Stomach (tissue), 8 donors: ENCODE measurements at regions not wholly inside any gene's neighbourhood (a gene's known extent, or its start where the extent isn't known, plus 50 kb on each side); places are given as distances from the start of the nearest gene placed in this dataset.

ENCODE experiments used
- DNase-seq, 2 donors: peaks; one replicate each; pipeline versions ENCODE4 v3.0.0 to v3.0.0-alpha.2; 2013 to 2019
- H3K27ac ChIP-seq, 5 donors: fragments of 200-600 bp in 4 of 5; sonication (generic) in 4 of 5; one replicate each; pipeline ENCODE4 v1.5.1; 2013 to 2019; ENCODE audit warnings: mild to moderate bottlenecking in 1 of 5, moderate library complexity in 1 of 5
- H3K27me3 ChIP-seq, 3 donors: fragments of 200-600 bp; sonication (generic); one replicate each; pipeline ENCODE4 v1.5.1; 2017 to 2019; ENCODE audit warnings: mixed run types in 1 of 3
- H3K36me3 ChIP-seq, 4 donors: fragments of 200-600 bp; sonication (generic); 1 replicate in 3 of 4; 2 replicates in 1 of 4; pipeline ENCODE4 v1.5.1; 2016 to 2019
- H3K4me1 ChIP-seq, 4 donors: fragments of 200-600 bp; sonication (generic); one replicate each; pipeline ENCODE4 v1.5.1; 2016 to 2019
- H3K4me3 ChIP-seq, 4 donors: fragments of 200-600 bp; sonication (generic) in 3 of 4; one replicate each; pipeline ENCODE4 v1.5.1; 2016 to 2019; ENCODE audit warnings: mild to moderate bottlenecking in 1 of 4
- H3K9me3 ChIP-seq, 4 donors: fragments of 200-600 bp; sonication (generic); one replicate each; pipeline ENCODE4 v1.5.1; 2016 to 2019
- CTCF ChIP-seq, 7 experiments: fragments of 450-650 bp in 4 of 7; fragments of 200-600 bp in 3 of 7; sonication (generic) in 3 of 7; IDR thresholded peaks; one replicate each; pipeline ENCODE4 v1.5.1; 2016 to 2019; ENCODE audit warnings: antibody characterized with exemption in 7 of 7, control low read depth in 2 of 7, mild to moderate bottlenecking in 1 of 7
- EP300 ChIP-seq: sonication (generic); formaldehyde crosslinking; IDR thresholded peaks from one replicate; pipeline ENCODE4 v1.6.1; 2017; ENCODE audit warnings: antibody characterized with exemption
- POLR2A ChIP-seq, 4 donors: fragments of 450-650 bp; IDR thresholded peaks; one replicate each; pipeline ENCODE4 v1.6.1; 2016; ENCODE audit warnings: antibody characterized with exemption in 4 of 4, control low read depth in 2 of 4, mild to moderate bottlenecking in 1 of 4, moderate library complexity in 1 of 4
- POLR2AphosphoS5 ChIP-seq, 3 donors: sonication (generic); formaldehyde crosslinking; IDR thresholded peaks; one replicate each; pipeline ENCODE4 v1.6.1; 2016; ENCODE audit warnings: antibody characterized with exemption in 3 of 3
- WGBS, 5 donors: extraction: QIAGEN DNeasy Blood & Tissue Kit in 3 of 5; methylation state at CpG; one replicate each; pipeline versions ENCODE4 v1.1.5 to v1.1.7; 2013 to 2018; 5-methylcytosine and 5-hydroxymethylcytosine counted together
- intact Hi-C: fragments of 100-400 bp; cut with DNase I; formaldehyde crosslinking; loops from one replicate; pipeline ENCODE4 v1.15.1; 2023; ENCODE audit warnings: low total_unique reads
- donor health status: healthy with polysubstance abuse.
- donor health status: Bipolar disorder and iron deficiency.
- donor health status: healthy.

GRCh38 chr7:137097111-137097510 is 228.7 kb downstream of the CHRM2 start:
- no peaks in the 10 kb centered on the region for H3K36me3 ChIP-seq
- TF ChIP-seq EP300 (no peak), POLR2A (IDR thresholded peaks at IDR 0.05) (no peak), CTCF (IDR thresholded peaks at IDR 0.05) (no peak), POLR2AphosphoS5 (IDR thresholded peaks at IDR 0.05) (no peak)
- no peaks in the 10 kb centered on the region for H3K9me3 ChIP-seq
- no peaks in the 10 kb centered on the region for H3K4me1 ChIP-seq
- no peak overlapping the region for H3K4me3 ChIP-seq
- H3K27ac ChIP-seq = no peak overlapping the region
- DNase-seq = no peak
- intact Hi-C loops = no loop called here
- 49 to 65% (median 62%) methylated on average over 1 of the region's 1 CpG for WGBS, 5 donors
- no peaks in the 10 kb centered on the region for H3K27me3 ChIP-seq

- no peak for DNase-seq
- Histone ChIP-seq H3K27me3 (no peaks in the 10 kb centered on the region), H3K36me3 (no peaks in the 10 kb centered on the region), H3K9me3 (no peaks in the 10 kb centered on the region), H3K4me3 (no peak overlapping the region), H3K27ac (no peak overlapping the region), H3K4me1 (no peaks in the 10 kb centered on the region)
- intact Hi-C loops = no loop called here
- WGBS, 5 donors = 74 to 90% (median 86%) methylated on average over 2 of the region's 2 CpGs
- TF ChIP-seq POLR2AphosphoS5 (IDR thresholded peaks at IDR 0.05) = no peak
- no peak for TF ChIP-seq EP300
- TF ChIP-seq CTCF (IDR thresholded peaks at IDR 0.05) = no peak
- TF ChIP-seq POLR2A (IDR thresholded peaks at IDR 0.05) = no peak
These were observed 228.2 kb downstream of the CHRM2 start for GRCh38 chr7:137096607-137097006.

GRCh38 chr7:137093198-137093597 is 224.7 kb downstream of the CHRM2 start:
- Histone ChIP-seq H3K9me3 (no peaks in the 10 kb centered on the region), H3K27ac (no peak overlapping the region), H3K36me3 (no peaks in the 10 kb centered on the region), H3K4me1 (no peaks in the 10 kb centered on the region), H3K27me3 (no peaks in the 10 kb centered on the region), H3K4me3 (no peak overlapping the region)
- 49 to 74% (median 68%) methylated on average over 3 of the region's 3 CpGs for WGBS, 5 donors
- no peak for TF ChIP-seq POLR2A (IDR thresholded peaks at IDR 0.05)
- no peak for TF ChIP-seq CTCF (IDR thresholded peaks at IDR 0.05)
- no peak for TF ChIP-seq POLR2AphosphoS5 (IDR thresholded peaks at IDR 0.05)
- no peak for TF ChIP-seq EP300
- intact Hi-C loops = no loop called here
- DNase-seq = no peak

- 24 to 48% (median 35%) methylated on average over 2 of the region's 2 CpGs for WGBS, 5 donors
- Histone ChIP-seq H3K4me3 (no peak overlapping the region), H3K4me1 (no peaks in the 10 kb centered on the region), H3K27me3 (no peaks in the 10 kb centered on the region), H3K36me3 (no peaks in the 10 kb centered on the region), H3K9me3 (no peaks in the 10 kb centered on the region), H3K27ac (no peak overlapping the region)
- intact Hi-C loops = no loop called here
- no peak for TF ChIP-seq POLR2AphosphoS5 (IDR thresholded peaks at IDR 0.05)
- no peak for TF ChIP-seq POLR2A (IDR thresholded peaks at IDR 0.05)
- no peak for TF ChIP-seq CTCF (IDR thresholded peaks at IDR 0.05)
- TF ChIP-seq EP300 = no peak
- peak in 1 of 2 donors; percentile 28 for DNase-seq
These were observed 222.9 kb downstream of the CHRM2 start for GRCh38 chr7:137091396-137091795.
